Inferior parietal cortex (tissue), 1 donor: ENCODE measurements at regions not wholly inside any gene's neighbourhood (a gene's known extent, or its start where the extent isn't known, plus 50 kb on each side); places are given as distances from the start of the nearest gene placed in this dataset.
"Not testable (repeated sequence)": the region's sequence is repeated elsewhere in the genome, so short reads cannot be mapped to it uniquely, and the experiment has no call there.

ENCODE experiments used
- DNase-seq: peaks from one replicate; pipeline ENCODE4 v3.0.0-alpha.2; 2016; ENCODE audit errors: extremely low spot score

DNA sequence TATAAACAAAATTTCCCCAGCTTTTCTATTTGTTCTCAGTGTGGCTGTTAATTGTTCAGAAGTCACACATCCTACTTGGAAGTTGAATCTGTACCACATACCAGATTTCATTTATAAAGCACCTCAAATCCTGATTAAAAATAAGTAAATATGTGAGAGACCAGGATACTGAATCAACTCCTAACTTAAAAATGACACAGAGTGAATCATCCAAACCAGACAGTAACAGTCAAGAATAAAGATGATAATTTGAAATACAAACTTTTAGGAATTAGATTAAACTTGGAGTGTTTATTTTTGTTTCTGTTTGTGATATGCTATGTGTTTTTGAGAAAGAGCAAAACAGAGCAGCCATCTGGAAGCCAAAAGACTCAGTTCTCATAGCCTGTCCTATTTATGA lies 633.2 kb upstream of the RORB start:
- DNase-seq = no peak

DNA sequence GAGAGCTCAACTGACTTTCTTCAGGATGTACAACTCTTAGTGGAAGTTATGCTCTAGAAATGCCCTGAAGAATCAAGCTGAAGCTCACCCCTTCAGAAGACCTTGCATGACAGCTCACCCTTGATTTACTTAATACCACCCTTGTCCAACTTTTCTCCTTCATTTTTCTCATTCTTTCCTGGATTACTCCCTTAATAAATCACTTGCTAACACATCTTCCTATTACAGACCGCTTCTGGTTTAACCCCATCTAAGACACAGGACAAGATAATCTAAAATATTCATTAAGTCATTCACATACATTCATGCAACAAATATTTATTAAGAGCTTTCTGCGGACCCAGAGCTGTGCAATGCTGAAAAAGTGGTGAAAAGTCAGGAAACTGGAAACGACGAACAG lies 630.7 kb upstream of the RORB start:
- no peak for DNase-seq

DNA sequence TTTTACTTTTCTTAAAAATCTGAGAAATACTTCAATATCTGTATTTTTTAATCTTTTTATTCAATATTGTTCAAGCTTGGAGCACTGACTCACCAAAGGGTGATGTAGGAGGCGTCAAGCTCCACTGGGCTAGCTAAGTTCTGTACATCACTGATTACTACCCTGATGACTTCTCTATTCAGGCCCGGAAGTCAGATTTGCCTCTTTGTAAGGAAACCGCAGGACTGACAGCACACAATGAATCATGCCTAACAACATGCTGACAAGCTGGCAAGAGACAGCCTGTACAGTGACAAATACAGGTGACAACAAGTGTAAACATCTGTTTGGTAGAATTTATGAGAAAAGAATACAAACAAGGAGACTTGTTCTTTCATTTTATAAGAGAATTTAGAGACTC lies 627.9 kb upstream of the RORB start:
- DNase-seq = no peak

DNA sequence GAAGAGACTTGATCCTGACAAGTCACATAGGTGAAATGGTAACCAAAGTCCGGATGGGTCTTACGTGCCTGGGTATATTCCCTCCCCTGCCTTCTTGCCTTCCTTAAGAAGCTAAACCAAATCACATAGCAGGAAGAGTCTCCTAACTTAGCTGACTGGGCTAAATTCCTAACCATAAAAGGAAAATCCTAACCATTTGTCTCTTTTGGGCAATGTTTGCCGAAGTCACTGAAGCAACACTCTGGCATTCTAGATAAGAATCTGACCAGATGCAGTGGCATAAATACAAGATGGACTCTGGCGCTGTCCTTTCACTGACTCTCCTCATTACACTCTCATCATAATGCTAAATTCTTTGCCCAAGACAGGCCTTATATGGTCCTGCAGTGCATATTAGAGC lies 625.5 kb upstream of the RORB start:
- DNase-seq = no peak

DNA sequence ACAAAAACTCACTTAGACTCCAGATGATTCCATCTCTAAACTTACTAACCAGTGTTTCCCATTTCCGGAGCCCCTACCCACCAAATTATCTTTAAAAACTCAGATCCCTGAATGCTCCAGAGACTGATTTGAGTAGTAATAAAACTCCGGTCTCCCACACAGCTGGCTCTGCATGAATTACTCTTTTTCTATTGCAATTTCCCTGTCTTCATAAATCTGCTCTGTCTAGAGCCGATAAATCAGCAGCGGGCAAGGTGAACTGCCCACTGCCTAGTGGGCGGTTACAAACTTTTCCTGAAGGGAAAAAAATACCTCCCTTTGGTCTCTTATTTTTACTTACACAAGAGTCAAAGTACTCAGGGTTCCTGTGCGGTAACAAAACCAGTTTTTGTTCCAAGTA lies 624.4 kb upstream of the RORB start:
- no peak for DNase-seq

DNA sequence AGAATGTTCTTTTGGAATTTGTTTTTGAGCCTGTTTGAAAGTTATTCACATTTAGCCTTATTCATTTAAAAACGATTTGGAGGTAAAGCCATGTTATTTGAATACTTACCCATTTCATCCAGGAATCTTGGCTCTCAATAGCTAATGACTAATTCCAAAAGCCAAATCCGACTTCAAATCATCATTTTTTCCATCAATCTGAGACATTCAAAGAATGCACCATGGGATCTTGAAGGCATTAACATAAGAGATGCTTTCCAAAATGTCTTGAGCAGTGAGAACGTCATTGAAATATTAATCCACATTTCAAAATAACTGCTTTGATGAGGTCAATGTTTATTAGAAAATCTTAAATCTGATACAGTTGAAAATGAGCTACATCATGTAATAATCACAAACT lies 617.0 kb upstream of the RORB start:
- DNase-seq = no peak

DNA sequence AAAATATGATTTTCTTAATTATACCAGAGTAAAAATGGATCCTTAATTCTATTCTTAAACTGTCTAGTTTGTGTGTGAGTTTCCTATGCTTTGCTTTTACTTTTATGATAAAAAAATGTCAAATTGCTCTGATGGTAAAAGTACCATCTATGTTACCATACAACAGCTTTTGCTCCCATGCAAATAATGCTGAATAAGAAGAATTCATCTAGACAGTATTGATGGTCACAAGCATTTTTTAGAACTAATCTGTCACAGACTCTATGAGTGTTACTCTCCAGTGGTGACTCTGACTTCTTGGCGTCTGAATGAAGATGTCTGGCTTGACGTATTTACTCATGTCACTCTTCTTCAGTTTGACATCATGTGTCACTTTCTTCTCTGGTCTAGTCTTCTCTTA lies 608.1 kb upstream of the RORB start:
- DNase-seq = no peak

DNA sequence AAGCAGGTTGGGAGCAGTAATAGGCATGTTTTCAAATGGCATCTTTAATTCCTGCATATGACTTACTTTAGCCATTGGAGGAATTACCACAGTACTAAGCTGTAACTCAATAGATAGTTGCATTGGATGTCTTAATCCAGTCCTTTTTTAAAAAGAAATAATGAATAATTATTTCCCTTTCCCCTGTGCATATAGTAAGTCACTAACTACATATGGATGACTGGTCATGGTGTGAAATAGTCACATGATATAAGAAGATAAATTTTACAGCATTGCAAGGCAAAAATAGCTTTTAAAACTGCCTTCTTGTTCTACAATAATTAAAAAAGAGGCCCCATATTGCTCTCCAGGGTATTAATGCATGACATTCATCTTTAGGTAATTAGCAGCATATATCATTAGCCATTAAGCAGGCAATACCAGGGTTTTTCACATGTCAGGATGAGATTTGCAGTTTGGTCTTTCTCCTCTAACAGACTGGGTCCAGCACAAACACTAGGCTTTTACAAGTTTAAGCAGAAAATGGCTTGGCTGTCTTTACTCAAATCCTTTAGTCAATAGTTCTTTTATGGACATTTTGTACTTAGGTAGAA lies 606.4 kb upstream of the RORB start:
- DNase-seq = no peak

DNA sequence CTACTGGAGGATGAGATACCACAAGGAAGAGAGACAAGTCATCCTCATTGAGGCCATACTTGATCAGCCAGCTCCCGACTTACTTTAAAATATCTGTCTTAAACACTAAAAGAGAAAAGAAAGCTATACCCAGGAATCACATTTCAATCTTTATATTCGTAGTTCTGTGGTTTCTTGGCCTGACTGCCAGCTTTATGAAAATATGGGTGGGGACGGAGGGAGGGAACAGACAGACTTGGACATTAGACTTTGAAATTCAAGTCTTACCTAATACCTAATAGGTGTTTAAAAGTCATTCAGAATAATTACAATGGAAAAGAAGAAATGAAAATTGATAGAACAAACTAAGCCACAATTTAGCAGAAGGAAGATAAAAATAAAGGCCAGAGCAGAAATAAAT lies 604.8 kb upstream of the RORB start:
- no peak for DNase-seq

DNA sequence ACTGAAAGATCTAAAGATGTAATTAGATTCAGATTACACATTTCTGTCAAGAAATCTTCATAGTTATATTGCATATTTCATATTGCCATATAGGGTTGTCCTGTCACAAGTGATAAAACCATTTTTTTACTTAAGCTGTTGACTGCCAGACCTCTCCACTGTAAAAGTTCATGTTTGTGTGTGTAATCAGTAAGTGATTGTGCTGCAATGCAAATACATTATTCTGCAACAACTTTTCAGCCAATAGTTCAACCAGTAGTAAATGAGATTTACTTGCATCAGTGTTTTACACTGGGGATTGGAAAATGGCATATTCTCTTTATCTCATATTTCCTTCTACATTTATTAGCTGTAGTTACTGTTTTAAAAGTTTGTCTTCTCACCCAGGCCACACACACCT lies 603.9 kb upstream of the RORB start:
- DNase-seq = no peak

DNA sequence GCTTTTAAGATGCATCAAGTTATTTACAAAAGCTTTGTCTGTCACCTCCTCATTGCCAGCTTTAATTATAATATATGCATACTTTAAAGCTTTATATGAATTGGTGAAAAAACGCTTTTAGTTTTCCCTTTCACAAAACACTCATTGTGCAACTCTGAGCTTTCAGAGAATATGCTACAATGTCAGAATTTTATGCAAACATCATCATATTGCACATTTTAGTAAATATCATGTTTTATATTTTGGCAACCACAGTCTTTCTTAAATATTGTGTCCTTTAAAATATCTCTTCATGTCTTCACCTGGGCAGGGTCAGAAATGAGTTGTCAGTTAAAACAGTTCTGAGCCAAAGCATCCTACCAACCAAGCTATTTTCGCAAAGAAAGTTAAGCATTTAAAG lies 601.1 kb upstream of the RORB start:
- no peak for DNase-seq

DNA sequence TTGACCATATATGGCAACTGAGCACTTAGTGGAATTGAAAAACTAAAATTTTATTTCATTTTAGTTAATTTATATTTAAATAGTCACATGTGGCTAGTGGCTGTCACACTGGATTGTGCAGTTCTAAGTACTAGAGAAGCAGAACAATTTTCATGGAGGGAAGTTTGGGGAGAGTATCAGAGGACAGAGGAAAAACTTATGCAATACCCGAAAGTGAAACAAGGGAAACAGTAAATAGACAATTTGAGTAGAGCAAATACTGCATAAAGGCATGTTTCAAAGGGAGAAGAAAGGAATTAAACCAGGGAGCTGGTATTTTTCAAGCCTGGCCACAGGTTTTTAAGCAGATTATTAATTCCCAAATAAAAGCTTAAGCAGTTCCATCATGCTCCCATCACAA lies 590.5 kb upstream of the RORB start:
- no peak for DNase-seq

DNA sequence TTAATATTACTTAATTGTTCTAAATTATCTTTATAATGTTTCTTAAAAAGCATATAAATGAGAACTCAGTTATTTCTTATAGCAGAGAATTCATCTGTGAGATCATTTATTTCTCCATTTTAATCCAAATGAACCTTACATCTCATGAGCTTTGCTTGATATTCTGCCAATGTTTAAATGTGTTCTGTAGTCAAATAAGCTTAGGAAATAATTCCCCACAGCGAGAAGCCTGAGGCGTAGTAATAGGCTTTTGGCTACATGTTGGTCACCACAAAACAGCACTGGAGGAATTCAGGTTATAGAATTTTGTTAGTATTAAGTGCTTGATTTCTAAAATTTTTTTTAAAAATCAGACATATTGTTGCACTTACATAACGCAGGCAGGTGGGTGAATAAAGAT lies 585.3 kb upstream of the RORB start:
- no peak for DNase-seq

DNA sequence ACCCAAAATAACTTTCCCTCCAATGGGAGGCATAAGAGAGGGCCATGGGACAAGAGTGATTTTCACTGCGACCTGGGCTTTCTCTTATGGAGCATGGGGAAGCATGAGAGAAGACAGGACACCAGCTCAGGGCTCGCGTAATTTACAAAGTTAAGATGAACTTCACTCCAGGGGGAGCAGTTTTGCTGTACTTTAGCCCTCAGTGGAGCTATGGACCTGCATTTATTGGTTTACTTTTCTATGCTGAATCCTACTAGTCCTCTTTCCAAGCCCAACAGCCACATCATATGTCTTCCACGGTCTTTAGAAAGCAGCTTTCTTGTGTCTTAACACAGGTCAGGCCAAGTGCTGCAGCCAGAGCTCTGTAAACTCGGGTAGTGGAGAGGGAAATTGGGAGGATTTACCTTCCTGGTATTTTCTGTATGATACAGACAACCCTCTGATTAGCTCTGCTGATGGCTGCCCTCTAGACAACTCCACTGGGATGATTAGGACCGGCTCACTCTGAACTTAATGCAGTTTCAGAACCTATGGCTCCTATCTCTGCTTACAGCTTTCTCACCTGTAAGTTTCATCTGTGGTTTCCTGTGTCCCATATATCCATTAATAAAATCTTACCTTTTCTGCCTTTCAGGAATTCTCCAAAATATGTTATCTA lies 581.0 kb upstream of the RORB start:
- no peak for DNase-seq

DNA sequence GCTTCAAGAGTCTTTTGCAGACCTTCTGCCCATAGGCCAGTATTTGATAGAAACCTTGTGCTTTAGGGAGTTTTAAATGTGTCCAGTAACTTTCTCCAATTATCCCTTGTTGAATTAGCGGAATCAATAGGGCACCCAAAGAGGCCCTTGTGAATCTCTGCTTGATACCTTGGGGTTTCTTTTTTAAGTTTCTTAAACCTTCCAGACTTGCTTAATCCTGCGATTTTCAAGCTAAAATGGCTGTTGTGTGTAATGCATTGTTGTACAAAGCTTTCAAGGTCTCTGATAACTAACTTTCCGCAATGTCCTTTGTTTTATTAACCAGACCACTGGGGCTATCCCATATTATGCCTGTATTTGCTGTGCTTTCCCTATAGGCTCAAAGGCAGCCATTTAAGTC lies 577.4 kb upstream of the RORB start:
- DNase-seq = no peak

DNA sequence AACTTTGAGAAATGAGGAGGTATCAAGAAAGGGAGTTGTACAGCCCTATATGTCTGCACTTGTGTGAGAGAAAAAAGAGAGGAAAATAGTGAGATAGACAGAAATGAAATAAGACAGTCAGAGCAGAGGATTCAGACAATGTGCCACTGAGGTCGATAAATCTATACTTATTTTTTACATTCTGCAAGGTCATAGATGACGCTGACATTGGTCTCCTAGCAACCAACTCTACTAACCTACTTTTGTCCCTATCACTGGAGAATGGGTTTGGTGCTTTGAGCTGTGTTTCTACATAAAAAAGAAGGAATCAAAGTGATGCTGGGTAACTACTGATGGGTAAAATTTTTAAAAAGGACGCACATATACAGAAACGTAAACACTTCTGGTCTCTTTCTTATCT lies 573.3 kb upstream of the RORB start:
- DNase-seq = no peak

DNA sequence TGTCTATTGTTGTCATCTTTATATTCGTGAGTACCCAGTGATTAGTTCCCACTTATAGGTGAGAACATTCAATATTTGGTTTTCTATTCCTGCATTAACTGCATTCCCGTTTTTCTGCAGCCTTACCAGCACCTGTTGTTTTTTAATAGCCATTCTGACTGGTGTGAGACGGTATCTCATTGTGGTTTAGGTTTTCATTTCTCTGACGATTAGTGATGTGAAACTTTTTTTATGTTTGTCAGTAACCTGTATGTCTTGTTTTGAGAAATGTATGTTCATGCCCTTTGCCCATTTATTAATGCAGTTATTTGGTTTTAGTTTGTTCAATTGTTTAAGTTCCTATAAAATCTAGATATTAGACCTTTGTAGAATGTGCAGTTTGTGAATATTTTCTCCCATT lies 546.0 kb upstream of the RORB start:
- DNase-seq = no peak

DNA sequence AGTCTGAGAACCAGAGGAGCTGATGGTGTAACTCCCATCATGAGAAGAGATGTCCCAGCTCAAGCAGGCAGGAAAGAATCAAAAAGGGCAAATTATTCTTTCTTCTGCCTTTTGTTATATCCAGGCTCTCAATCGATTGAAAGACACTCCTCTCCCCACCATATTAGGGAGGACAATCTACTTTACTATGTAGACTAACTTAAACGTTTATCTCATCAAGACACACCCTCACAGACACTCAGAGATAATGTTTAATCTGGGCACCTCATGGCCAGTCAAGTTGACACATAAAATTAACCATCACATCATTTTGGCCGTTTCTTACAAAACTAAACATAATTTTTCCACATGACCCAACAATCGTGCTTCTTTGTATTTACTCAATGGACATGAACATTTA lies 534.3 kb upstream of the RORB start:
- no peak for DNase-seq

DNA sequence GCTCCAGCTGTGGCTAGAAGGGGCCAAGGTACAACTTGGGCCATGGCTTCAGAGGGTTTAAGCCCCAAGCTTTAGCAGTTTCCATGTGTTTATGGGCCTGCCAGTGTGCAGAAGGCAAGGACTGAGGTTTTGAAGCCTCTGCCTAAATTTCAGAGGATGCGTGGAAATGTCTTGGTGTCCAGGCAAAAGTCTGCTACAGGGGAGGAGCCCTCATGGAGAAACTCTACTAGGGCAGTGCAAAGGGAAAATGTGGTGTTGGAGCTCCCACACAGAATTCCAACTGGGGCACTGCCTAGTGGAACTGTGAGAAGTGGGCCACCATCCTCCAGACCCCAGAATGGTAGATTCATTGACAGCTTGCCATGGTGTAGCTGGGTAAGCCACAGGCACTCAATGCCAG lies 527.2 kb upstream of the RORB start:
- DNase-seq = no peak

DNA sequence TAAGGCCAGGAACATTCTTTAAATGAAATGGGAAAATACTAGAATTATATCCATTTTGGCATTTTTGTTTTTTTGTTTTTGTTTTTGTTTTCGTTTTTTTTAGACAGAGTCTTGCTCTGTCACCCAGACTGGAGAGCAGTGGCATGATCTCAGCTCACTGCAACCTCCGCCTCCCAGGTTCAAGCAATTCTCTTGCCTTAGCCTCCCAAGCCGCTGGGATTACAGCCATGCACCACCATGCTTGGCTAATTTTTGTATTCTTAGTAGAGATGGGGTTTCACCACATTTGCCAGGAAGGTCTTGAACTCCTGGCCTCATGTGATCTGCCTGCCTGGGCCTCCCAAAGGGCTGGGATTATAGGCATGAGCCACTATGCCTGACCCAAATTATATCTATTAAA lies 520.7 kb upstream of the RORB start:
- DNase-seq = not testable (repeated sequence)

DNA sequence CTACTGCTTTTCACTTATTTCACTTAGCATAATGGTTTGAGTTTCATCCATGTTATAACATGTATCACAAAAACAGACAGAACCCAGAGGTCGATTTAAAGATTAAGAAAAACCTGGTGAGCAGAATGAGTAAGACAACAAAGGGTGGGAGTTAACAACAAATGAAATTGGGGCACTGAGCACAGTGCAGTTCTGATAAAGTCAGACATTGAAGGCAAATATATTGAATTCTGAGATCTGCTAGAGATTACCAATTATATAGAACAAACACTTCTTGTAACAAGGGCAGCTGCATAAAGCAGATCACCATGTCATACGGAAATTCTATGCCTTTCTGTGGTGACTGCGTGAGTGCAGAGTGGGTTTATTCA lies 517.3 kb upstream of the RORB start:
- no peak for DNase-seq

DNA sequence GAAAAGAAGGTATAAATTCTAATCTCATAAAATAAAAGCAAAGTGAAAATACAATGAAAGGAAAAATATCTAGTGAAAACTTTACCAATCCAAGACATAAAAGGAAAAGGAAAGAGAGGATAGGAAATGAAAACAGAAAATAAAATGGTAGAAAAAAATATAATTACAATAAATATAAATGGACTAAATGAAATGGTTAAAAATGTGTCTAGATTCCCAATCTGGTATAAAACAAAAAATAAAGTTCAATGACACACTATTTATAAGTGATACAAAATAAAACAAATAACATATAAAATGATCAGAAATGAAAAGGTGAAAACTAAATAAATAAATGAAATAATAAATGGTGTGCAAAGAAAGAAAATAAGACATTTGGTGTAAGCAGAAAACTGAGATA lies 516.4 kb upstream of the RORB start:
- no peak for DNase-seq

DNA sequence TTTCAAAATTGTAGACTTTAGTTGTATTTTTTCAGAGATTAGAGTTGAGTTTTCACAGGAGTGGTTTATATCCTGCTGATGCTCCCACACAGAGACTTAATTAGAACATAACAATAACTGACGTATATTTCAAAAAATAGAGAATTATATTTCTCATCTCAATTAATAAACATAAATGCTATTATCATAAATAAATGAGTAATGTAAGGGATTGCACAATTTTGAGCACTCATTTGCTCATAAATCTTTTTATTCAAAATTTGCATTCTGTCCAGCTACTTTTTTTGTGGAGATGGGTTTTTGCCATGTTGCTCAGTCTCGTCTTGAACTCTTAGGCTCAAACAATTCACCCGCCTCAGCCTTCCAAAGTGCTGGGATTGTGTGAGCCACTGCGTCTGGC lies 515.7 kb upstream of the RORB start:
- DNase-seq = no peak

DNA sequence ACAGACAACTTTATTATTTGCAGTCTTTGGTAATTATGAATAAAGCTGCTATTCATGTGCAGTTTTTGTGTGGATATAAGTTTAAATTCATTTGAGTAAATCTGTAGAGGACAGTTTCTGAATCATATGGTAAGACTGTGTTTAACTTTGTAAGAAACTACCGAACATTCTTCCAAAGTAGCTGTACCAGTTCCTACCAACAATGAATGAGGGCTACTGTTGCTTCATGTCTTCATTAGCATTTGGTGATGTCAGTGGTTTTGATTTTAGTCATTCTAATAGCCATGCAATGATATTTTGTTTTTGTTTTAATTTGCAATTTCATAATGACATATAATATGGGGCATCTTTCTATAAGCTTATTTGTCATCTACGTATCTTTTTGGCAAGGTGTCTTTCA lies 501.3 kb upstream of the RORB start:
- no peak for DNase-seq
